DND-41 (cell line): ENCODE measurements at regions not wholly inside any gene's neighbourhood (a gene's known extent, or its start where the extent isn't known, plus 50 kb on each side); places are given as distances from the start of the nearest gene placed in this dataset.

Source experiments
- EZH2 ChIP-seq: IDR thresholded peaks from 3 replicates; pipeline ENCODE4 v1.6.1; 2012; ENCODE audit warnings: borderline replicate concordance, low read depth, mild to moderate bottlenecking, moderate library complexity, low read length, inconsistent platforms; ENCODE audit not compliant: severe bottlenecking
- TF ChIP-seq, protein P1 (sequence below): IDR thresholded peaks from 2 replicates; pipeline ENCODE4 v1.5.1; 2012; ENCODE audit warnings: borderline replicate concordance, low read length, moderate library complexity, mild to moderate bottlenecking; ENCODE audit not compliant: poor library complexity, severe bottlenecking; ENCODE audit errors: extremely low read depth

DNA sequence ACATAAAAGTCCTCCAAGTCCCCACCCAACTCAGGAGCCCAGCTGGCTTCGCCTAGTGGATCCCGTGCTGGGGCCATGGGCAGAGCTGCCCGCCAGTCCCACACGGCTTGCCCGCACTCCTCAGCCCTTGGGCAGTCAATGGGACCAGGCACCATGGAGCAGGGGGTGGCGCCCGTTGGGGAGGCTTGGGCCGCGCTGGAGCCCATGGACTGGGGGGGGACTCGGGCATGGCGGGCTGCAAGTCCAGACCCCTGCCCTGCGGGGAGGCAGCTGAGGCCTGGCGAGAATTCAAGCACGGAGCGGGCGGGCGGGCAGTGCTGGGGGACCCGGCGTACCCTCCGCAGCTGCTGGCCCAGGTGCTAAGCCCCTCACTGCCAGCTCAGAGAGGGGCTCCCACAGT, 249.8 kb upstream of the PLD5 start:
- TF ChIP-seq, protein P1, sequence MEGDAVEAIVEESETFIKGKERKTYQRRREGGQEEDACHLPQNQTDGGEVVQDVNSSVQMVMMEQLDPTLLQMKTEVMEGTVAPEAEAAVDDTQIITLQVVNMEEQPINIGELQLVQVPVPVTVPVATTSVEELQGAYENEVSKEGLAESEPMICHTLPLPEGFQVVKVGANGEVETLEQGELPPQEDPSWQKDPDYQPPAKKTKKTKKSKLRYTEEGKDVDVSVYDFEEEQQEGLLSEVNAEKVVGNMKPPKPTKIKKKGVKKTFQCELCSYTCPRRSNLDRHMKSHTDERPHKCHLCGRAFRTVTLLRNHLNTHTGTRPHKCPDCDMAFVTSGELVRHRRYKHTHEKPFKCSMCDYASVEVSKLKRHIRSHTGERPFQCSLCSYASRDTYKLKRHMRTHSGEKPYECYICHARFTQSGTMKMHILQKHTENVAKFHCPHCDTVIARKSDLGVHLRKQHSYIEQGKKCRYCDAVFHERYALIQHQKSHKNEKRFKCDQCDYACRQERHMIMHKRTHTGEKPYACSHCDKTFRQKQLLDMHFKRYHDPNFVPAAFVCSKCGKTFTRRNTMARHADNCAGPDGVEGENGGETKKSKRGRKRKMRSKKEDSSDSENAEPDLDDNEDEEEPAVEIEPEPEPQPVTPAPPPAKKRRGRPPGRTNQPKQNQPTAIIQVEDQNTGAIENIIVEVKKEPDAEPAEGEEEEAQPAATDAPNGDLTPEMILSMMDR: no peak
- TF ChIP-seq EZH2: no peak
